ENCODE measurements at regions not wholly inside any gene's neighbourhood (a gene's known extent, or its start where the extent isn't known, plus 50 kb on each side); places are given as distances from the start of the nearest gene placed in this dataset.
"Not testable (repeated sequence)": the region's sequence is repeated elsewhere in the genome, so short reads cannot be mapped to it uniquely, and the experiment has no call there.

GRCh38 chr6:148001844-148002642 is 340.6 kb upstream of the SASH1 start:
- no peak for DNase-seq (ENCODE audit: low read depth, low spot score)
- H3K27ac ChIP-seq, result no peak overlapping the region

- no peak for DNase-seq (ENCODE audit: low read depth, low spot score)
- H3K27ac ChIP-seq, result no peak overlapping the region
These were observed 338.0 kb upstream of the SASH1 start for GRCh38 chr6:148004651-148005050.

- DNase-seq (ENCODE audit: low read depth, low spot score), result no peak
These were observed 336.8 kb upstream of the SASH1 start for GRCh38 chr6:148005806-148006205.

GRCh38 chr6:148010516-148010915 is 332.1 kb upstream of the SASH1 start:
- not testable (repeated sequence) for DNase-seq (ENCODE audit: low read depth, low spot score); H3K27ac ChIP-seq

More at GRCh38 chr6:148005806-148006205, 336.8 kb upstream of the SASH1 start:
- no peak overlapping the region for H3K27ac ChIP-seq

GRCh38 chr6:148016013-148016412 is 326.6 kb upstream of the SASH1 start:
- no peak overlapping the region for H3K27ac ChIP-seq
- no peak for DNase-seq (ENCODE audit: low read depth, low spot score)

GRCh38 chr6:148021165-148021564 is 321.5 kb upstream of the SASH1 start:
- H3K27ac ChIP-seq, result no peak overlapping the region
- DNase-seq (ENCODE audit: low read depth, low spot score), result no peak

GRCh38 chr6:148021699-148022098 is 320.9 kb upstream of the SASH1 start:
- H3K27ac ChIP-seq, result no peak overlapping the region
- DNase-seq (ENCODE audit: low read depth, low spot score), result no peak

- not testable (repeated sequence) for DNase-seq (ENCODE audit: low read depth, low spot score); H3K27ac ChIP-seq
These were observed 320.4 kb upstream of the SASH1 start for GRCh38 chr6:148022279-148022678.

- DNase-seq (ENCODE audit: low read depth, low spot score), result peak; percentile 44
- H3K27ac ChIP-seq, result no peak overlapping the region
These were observed 315.4 kb upstream of the SASH1 start for GRCh38 chr6:148027201-148027600.

- DNase-seq (ENCODE audit: low read depth, low spot score), result no peak
- H3K27ac ChIP-seq, result no peak overlapping the region
These were observed 306.7 kb upstream of the SASH1 start for GRCh38 chr6:148035806-148036390.

- no peak for DNase-seq (ENCODE audit: low read depth, low spot score)
- no peak overlapping the region for H3K27ac ChIP-seq
These were observed 305.1 kb upstream of the SASH1 start for GRCh38 chr6:148037496-148037895.

- H3K27ac ChIP-seq, result no peak overlapping the region
- no peak for DNase-seq (ENCODE audit: low read depth, low spot score)
These were observed 301.1 kb upstream of the SASH1 start for GRCh38 chr6:148041546-148041945.

- DNase-seq (ENCODE audit: low read depth, low spot score), result no peak
- H3K27ac ChIP-seq, result no peak overlapping the region
These were observed 300.1 kb upstream of the SASH1 start for GRCh38 chr6:148042536-148042935.

- no peak for DNase-seq (ENCODE audit: low read depth, low spot score)
- no peak overlapping the region for H3K27ac ChIP-seq
These were observed 298.3 kb upstream of the SASH1 start for GRCh38 chr6:148044261-148044751.

GRCh38 chr6:148044921-148045320 is 297.7 kb upstream of the SASH1 start:
- DNase-seq (ENCODE audit: low read depth, low spot score), result no peak
- H3K27ac ChIP-seq, result no peak overlapping the region

- no peak for DNase-seq (ENCODE audit: low read depth, low spot score)
These were observed 289.4 kb upstream of the SASH1 start for GRCh38 chr6:148053209-148053608.

GRCh38 chr6:148053796-148054195 is 288.8 kb upstream of the SASH1 start:
- no peak for DNase-seq (ENCODE audit: low read depth, low spot score)
- H3K27ac ChIP-seq, result no peak overlapping the region

More at GRCh38 chr6:148053209-148053608, 289.4 kb upstream of the SASH1 start:
- no peak overlapping the region for H3K27ac ChIP-seq

- DNase-seq (ENCODE audit: low read depth, low spot score), result no peak
These were observed 288.4 kb upstream of the SASH1 start for GRCh38 chr6:148054219-148054618.

GRCh38 chr6:148055419-148055818 is 287.2 kb upstream of the SASH1 start:
- no peak for DNase-seq (ENCODE audit: low read depth, low spot score)
- no peak overlapping the region for H3K27ac ChIP-seq

More at GRCh38 chr6:148054219-148054618, 288.4 kb upstream of the SASH1 start:
- no peak overlapping the region for H3K27ac ChIP-seq

- DNase-seq (ENCODE audit: low read depth, low spot score), result no peak
These were observed 282.8 kb upstream of the SASH1 start for GRCh38 chr6:148059869-148060268.

GRCh38 chr6:148064406-148065134 is 278.1 kb upstream of the SASH1 start:
- DNase-seq (ENCODE audit: low read depth, low spot score), result peak; percentile 26
- no peak overlapping the region for H3K27ac ChIP-seq

More at GRCh38 chr6:148059869-148060268, 282.8 kb upstream of the SASH1 start:
- no peak overlapping the region for H3K27ac ChIP-seq
